ENCODE measurements at regions not wholly inside any gene's neighbourhood (a gene's known extent, or its start where the extent isn't known, plus 50 kb on each side); places are given as distances from the start of the nearest gene placed in this dataset.

DNA sequence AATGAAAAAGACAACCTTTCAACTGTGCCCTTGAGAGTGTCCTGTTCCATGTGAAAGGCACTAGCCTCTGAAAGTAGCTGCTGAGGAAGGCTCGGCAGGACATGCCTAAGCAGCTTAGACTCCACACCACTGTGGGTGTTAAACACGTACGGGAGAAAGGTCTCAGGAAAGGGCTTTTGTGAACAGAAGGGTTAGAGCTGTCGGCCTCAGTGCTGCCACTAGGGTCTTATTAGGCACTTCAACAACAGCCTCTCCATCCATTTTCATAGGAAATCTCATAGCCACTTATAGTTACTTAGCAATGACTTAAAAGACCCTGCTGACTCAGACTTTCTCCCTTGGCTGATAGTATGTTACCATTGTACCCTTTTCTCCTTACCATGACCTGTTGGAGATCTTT, 662.8 kb downstream of the TBC1D32 start:
- no peak overlapping the region for H3K56ac ChIP-seq (replicated peaks; ENCODE audit: insufficient read length, low read depth, low read length)
- H3K4me2 ChIP-seq (ENCODE audit: insufficient read depth in 1 of 2, low read depth in 2 of 2, low read length in 2 of 2) = no peak overlapping the region
- POLR2A ChIA-PET (ENCODE audit: partially characterized antibody) = no interaction called here
- H3K36me3 ChIP-seq (ENCODE audit: control insufficient read depth in 2 of 4, insufficient read depth in 4 of 4, low read length in 3 of 4) = no peaks in the 10 kb centered on the region
- H3K27me3 ChIP-seq (replicated peaks in 1 of 4; ENCODE audit: control insufficient read depth in 3 of 4, extremely low read depth in 1 of 4, insufficient read depth in 3 of 4, low read length in 3 of 4) = no peaks in the 10 kb centered on the region
- H3K4me3 ChIP-seq (ENCODE audit: extremely low read depth in 1 of 4, insufficient read depth in 2 of 4, low read depth in 3 of 4, low read length in 4 of 4) = no peak overlapping the region
- H2BK12ac ChIP-seq (ENCODE audit: low read depth, low read length) = no peak overlapping the region
- no peaks in the 10 kb centered on the region for H4K20me1 ChIP-seq (replicated peaks in 1 of 2; ENCODE audit: control insufficient read depth in 1 of 2, insufficient read depth in 2 of 2, low read length in 2 of 2)
- no peak overlapping the region for H2BK5ac ChIP-seq (ENCODE audit: low read depth, low read length)
- H2BK20ac ChIP-seq (ENCODE audit: low read length) = no peak overlapping the region
- DNase-seq (ENCODE audit: low read depth in 1 of 2, low spot score in 2 of 2) (peak; percentile 21 to 45), FAIRE-seq (no peak)
- H3K9ac ChIP-seq (replicated peaks in 1 of 4; ENCODE audit: extremely low read depth in 1 of 4, low read depth in 3 of 4, low read length in 3 of 4) = no peak overlapping the region
- H4K5ac ChIP-seq (ENCODE audit: insufficient read length, low read depth, low read length) = no peak overlapping the region
- WGBS, 2 experiments (ENCODE audit: extremely low coverage in 1 of 2, insufficient coverage in 1 of 2, insufficient read length in 1 of 2, insufficient replicate concordance in 2 of 2, low coverage in 1 of 2, low lambda C conversion rate in 2 of 2, missing lambda C conversion rate in 1 of 2) = 60% methylated on average over 4 of the region's 4 CpGs; no CpG with 5 or more reads in 1 of the 2 experiments
- no peaks in the 10 kb centered on the region for H3K4me1 ChIP-seq (replicated peaks in 1 of 4; ENCODE audit: control insufficient read depth in 3 of 4, insufficient read depth in 4 of 4, low read length in 3 of 4)
- no peak overlapping the region for H3K14ac ChIP-seq (ENCODE audit: insufficient read length)
- H3K79me2 ChIP-seq (ENCODE audit: control insufficient read depth in 1 of 2, insufficient read depth in 2 of 2, low read length in 2 of 2) = no peaks in the 10 kb centered on the region
- H4K91ac ChIP-seq (replicated peaks; ENCODE audit: insufficient read length, low read length) = no peak overlapping the region
- H2BK15ac ChIP-seq (ENCODE audit: low read length) = no peak overlapping the region
- no peak overlapping the region for H3K4ac ChIP-seq (replicated peaks; ENCODE audit: insufficient read length, low read depth, low read length)
- peak overlapping the region; percentile 55; the same call in 1 of the 2 replicates for H2AFZ ChIP-seq (ENCODE audit: low read length)
- H2AK5ac ChIP-seq (ENCODE audit: low read depth, low read length) = no peak overlapping the region
- H4K8ac ChIP-seq (ENCODE audit: extremely low read depth, insufficient read depth, low read length) = no peak overlapping the region
- no peak for TF ChIP-seq NRF1 (IDR thresholded peaks at IDR 0.05; ENCODE audit: low read depth, low read length)
- peak; percentile 32 to 38; a peak in 3 of 4 replicates for TF ChIP-seq RAD21 (IDR thresholded peaks at IDR 0.05 in 1 of 2, conservative IDR thresholded peaks at IDR 0.05 in 1 of 2; ENCODE audit: low read depth in 2 of 2, low read length in 2 of 2)
- TF ChIP-seq, protein P1, sequence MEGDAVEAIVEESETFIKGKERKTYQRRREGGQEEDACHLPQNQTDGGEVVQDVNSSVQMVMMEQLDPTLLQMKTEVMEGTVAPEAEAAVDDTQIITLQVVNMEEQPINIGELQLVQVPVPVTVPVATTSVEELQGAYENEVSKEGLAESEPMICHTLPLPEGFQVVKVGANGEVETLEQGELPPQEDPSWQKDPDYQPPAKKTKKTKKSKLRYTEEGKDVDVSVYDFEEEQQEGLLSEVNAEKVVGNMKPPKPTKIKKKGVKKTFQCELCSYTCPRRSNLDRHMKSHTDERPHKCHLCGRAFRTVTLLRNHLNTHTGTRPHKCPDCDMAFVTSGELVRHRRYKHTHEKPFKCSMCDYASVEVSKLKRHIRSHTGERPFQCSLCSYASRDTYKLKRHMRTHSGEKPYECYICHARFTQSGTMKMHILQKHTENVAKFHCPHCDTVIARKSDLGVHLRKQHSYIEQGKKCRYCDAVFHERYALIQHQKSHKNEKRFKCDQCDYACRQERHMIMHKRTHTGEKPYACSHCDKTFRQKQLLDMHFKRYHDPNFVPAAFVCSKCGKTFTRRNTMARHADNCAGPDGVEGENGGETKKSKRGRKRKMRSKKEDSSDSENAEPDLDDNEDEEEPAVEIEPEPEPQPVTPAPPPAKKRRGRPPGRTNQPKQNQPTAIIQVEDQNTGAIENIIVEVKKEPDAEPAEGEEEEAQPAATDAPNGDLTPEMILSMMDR (IDR thresholded peaks at IDR 0.05; ENCODE audit: control extremely low read depth in 1 of 3, insufficient read depth in 1 of 3, low read depth in 1 of 3, low read length in 3 of 3) = peak in 2 of 3 experiments; percentile 19 to 53; a peak in 2 of 4 replicates
- H3K18ac ChIP-seq (ENCODE audit: extremely low read depth, low read length) = no peak overlapping the region
- no peaks in the 10 kb centered on the region for H3K79me1 ChIP-seq (ENCODE audit: low read depth, low read length)
- CTCF ChIA-PET (ENCODE audit: partially characterized antibody) = interaction anchor here (0.5 to 2.9 kb wide), 10 partner anchors 10 to 266 kb away, joined by 3 to 10 read pairs (median 3); no protein-coding TSS in a partner anchor
- 0 out of 4 replicates have a peak, but pooled peaks cover 0 to 2% of the 10 kb centered on the region in 2 experiments for H3K9me3 ChIP-seq (ENCODE audit: insufficient read depth in 2 of 2, low read depth in 1 of 2, low read length in 1 of 2)
- H3K27ac ChIP-seq (ENCODE audit: low read depth, low read length) = no peak overlapping the region
- no peak overlapping the region for H2BK120ac ChIP-seq (replicated peaks; ENCODE audit: low read depth, low read length)
- H3K23ac ChIP-seq (ENCODE audit: insufficient read length) = no peak overlapping the region
- no peaks in the 10 kb centered on the region for H3K23me2 ChIP-seq (ENCODE audit: low read depth, low read length)
